B cell (primary cell): ENCODE measurements at regions not wholly inside any gene's neighbourhood (a gene's known extent, or its start where the extent isn't known, plus 50 kb on each side); places are given as distances from the start of the nearest gene placed in this dataset.

Experiments
- CTCF ChIP-seq: fragments of 200-600 bp; IDR thresholded peaks from one replicate; pipeline ENCODE4 v1.8.0; 2022; ENCODE audit warnings: antibody characterized with exemption, mild to moderate bottlenecking
- EZH2 ChIP-seq: IDR thresholded peaks from 2 replicates; pipeline ENCODE4 v1.6.1; 2012; ENCODE audit warnings: borderline replicate concordance, low read depth, mild to moderate bottlenecking, moderate library complexity, low read length; ENCODE audit not compliant: insufficient read depth, poor library complexity, severe bottlenecking

GRCh38 chrX:63934160-63934559, 149.1 kb upstream of the ARHGEF9 start:
- TF ChIP-seq CTCF (no peak), EZH2 (no peak)
